ENCODE measurements at regions not wholly inside any gene's neighbourhood (a gene's known extent, or its start where the extent isn't known, plus 50 kb on each side); places are given as distances from the start of the nearest gene placed in this dataset.

DNA sequence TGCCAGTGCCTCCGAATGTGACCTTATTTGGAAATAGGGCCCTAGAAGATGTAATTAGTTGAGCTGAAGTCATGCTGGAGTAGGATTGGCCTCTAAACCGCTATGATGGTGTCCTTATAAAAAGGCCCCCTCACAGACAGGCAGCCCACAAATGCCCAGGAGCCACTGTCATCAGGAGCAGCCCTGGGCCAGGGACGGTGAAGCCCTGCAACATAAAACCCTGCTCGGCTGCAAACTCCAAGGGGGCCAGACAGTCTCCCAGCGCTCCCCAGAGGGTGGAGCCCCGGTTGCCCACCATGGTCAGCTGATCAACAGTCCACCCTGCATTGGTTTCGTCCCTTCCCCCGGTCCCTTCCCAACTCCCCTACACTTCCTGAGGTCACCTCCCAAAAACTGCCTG is 351.7 kb downstream of the FOXL1 start:
- no peak for TF ChIP-seq POLR2AphosphoS5 (IDR thresholded peaks at IDR 0.05; ENCODE audit: low read depth, low read length)
- TF ChIP-seq POLR2A (IDR thresholded peaks at IDR 0.05; ENCODE audit: low read depth, low read length): no peak

Measured in GM12892 (cell line).